ENCODE measurements at regions not wholly inside any gene's neighbourhood (a gene's known extent, or its start where the extent isn't known, plus 50 kb on each side); places are given as distances from the start of the nearest gene placed in this dataset.

DNA sequence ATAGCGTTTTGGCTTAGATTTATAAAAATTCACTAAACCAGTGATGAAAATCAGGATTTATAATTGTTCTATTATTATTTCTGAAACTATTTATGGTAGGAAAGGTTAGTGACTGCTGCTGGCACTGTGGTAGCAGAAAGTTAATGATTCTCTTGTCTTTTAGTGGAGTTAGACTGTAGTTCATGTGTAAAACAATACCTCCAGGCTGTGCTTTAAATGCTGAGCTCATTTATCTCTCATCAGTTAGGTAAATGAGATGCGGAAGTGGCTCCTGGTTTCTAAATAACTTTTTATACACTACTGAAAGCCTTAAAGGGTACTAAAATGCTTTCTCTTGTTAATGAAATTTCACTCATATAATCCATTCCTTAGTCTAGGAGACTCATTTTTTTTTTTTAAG is 326.8 kb upstream of the POT1 start:
- TF ChIP-seq, protein P1, sequence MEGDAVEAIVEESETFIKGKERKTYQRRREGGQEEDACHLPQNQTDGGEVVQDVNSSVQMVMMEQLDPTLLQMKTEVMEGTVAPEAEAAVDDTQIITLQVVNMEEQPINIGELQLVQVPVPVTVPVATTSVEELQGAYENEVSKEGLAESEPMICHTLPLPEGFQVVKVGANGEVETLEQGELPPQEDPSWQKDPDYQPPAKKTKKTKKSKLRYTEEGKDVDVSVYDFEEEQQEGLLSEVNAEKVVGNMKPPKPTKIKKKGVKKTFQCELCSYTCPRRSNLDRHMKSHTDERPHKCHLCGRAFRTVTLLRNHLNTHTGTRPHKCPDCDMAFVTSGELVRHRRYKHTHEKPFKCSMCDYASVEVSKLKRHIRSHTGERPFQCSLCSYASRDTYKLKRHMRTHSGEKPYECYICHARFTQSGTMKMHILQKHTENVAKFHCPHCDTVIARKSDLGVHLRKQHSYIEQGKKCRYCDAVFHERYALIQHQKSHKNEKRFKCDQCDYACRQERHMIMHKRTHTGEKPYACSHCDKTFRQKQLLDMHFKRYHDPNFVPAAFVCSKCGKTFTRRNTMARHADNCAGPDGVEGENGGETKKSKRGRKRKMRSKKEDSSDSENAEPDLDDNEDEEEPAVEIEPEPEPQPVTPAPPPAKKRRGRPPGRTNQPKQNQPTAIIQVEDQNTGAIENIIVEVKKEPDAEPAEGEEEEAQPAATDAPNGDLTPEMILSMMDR (conservative IDR thresholded peaks at IDR 0.05): no peak
- TF ChIP-seq EZH2 (IDR thresholded peaks at IDR 0.05; ENCODE audit: low read depth): no peak
